ENCODE measurements at regions not wholly inside any gene's neighbourhood (a gene's known extent, or its start where the extent isn't known, plus 50 kb on each side); places are given as distances from the start of the nearest gene placed in this dataset.

GRCh38 chr5:142206801-142207200 is 98.2 kb downstream of the NDFIP1 start:
- H3K9me3 ChIP-seq = no peaks in the 10 kb centered on the region
- intact Hi-C loops (cut with DNase I) = no loop called here
- WGBS, 3 donors = 52 to 58% (median 57%) methylated on average over 2 of the region's 2 CpGs

GRCh38 chr5:142204219-142204618 is 95.6 kb downstream of the NDFIP1 start:
- intact Hi-C loops (cut with DNase I) = no loop called here
- no peak for DNase-seq
- 74 to 84% (median 76%) methylated on average over 4 of the region's 4 CpGs for WGBS, 3 donors
- TF ChIP-seq EP300 (IDR thresholded peaks at IDR 0.05) = no peak
- TF ChIP-seq POLR2A (IDR thresholded peaks at IDR 0.05) = no peak
- TF ChIP-seq CTCF (IDR thresholded peaks at IDR 0.05) = no peak
- Histone ChIP-seq H3K9me3 (no peaks in the 10 kb centered on the region), H3K4me3 (no peak overlapping the region), H3K36me3 (no peaks in the 10 kb centered on the region), H3K27me3 (no peaks in the 10 kb centered on the region), H3K27ac (no peak overlapping the region), H3K4me1 (ENCODE audit: insufficient read depth) (no peaks in the 10 kb centered on the region)

More at GRCh38 chr5:142206801-142207200, 98.2 kb downstream of the NDFIP1 start:
- Histone ChIP-seq H3K27ac (no peak overlapping the region), H3K4me3 (no peak overlapping the region), H3K27me3 (no peaks in the 10 kb centered on the region), H3K36me3 (no peaks in the 10 kb centered on the region), H3K4me1 (ENCODE audit: insufficient read depth) (no peaks in the 10 kb centered on the region)
- DNase-seq = no peak
- TF ChIP-seq EP300 (IDR thresholded peaks at IDR 0.05) (no peak), POLR2A (IDR thresholded peaks at IDR 0.05) (no peak), CTCF (IDR thresholded peaks at IDR 0.05) (no peak)
